Vagina (tissue), 2 donors: ENCODE measurements at regions not wholly inside any gene's neighbourhood (a gene's known extent, or its start where the extent isn't known, plus 50 kb on each side); places are given as distances from the start of the nearest gene placed in this dataset.

Experiments used
- POLR2A ChIP-seq, 2 donors: fragments of 450-650 bp; IDR thresholded peaks; one replicate each; pipeline ENCODE4 v1.6.1; 2017; ENCODE audit warnings: antibody characterized with exemption in 2 of 2, mild to moderate bottlenecking in 2 of 2, moderate library complexity in 2 of 2
- POLR2AphosphoS5 ChIP-seq, 2 donors: sonication (generic); formaldehyde crosslinking; IDR thresholded peaks; one replicate each; pipeline ENCODE4 v1.9.0; 2017; ENCODE audit warnings: antibody characterized with exemption in 2 of 2, mild to moderate bottlenecking in 2 of 2, low read depth in 1 of 2; ENCODE audit not compliant: insufficient read depth in 1 of 2
- TF ChIP-seq, protein P1 (sequence below), 3 experiments: fragments of 450-650 bp in 2 of 3; fragments of 200-600 bp in 1 of 3; sonication (generic) in 1 of 3; IDR thresholded peaks; one replicate each; pipeline ENCODE4 v1.5.1; 2017 to 2019; ENCODE audit warnings: antibody characterized with exemption in 3 of 3, mild to moderate bottlenecking in 2 of 3, moderate library complexity in 2 of 3

DNA sequence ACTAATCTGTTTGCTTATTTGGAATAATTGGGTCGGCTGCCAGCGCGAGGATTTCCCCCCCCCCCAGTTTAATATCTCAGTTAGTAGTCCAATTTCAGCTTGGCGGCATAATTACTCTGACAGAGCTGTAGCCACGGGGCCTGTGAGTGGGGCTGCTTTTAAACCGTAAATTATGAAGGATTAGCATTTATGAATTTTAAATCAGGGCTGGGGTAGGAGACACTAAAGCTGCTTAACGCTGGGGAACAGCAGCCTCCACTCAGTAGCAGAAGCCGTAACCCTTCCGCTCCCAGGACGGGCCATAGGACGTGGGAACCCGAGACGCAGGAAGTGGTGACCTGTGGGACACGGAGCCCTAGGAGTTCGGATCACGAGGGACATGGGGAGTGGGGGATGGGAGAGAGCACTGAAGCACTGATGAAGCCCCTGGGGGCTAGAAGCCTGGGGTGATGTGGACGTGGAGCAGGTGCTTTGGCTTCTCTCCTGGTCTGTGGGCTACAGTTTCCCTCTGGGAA lies 66.2 kb upstream of the LMO1 start:
- TF ChIP-seq, protein P1, sequence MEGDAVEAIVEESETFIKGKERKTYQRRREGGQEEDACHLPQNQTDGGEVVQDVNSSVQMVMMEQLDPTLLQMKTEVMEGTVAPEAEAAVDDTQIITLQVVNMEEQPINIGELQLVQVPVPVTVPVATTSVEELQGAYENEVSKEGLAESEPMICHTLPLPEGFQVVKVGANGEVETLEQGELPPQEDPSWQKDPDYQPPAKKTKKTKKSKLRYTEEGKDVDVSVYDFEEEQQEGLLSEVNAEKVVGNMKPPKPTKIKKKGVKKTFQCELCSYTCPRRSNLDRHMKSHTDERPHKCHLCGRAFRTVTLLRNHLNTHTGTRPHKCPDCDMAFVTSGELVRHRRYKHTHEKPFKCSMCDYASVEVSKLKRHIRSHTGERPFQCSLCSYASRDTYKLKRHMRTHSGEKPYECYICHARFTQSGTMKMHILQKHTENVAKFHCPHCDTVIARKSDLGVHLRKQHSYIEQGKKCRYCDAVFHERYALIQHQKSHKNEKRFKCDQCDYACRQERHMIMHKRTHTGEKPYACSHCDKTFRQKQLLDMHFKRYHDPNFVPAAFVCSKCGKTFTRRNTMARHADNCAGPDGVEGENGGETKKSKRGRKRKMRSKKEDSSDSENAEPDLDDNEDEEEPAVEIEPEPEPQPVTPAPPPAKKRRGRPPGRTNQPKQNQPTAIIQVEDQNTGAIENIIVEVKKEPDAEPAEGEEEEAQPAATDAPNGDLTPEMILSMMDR (IDR thresholded peaks at IDR 0.05) = no peak
- TF ChIP-seq POLR2AphosphoS5 (IDR thresholded peaks at IDR 0.05; ENCODE audit: insufficient read depth in 1 of 2, low read depth in 1 of 2) (no peak), POLR2A (IDR thresholded peaks at IDR 0.05) (no peak)
